Panc1 (cell line): ENCODE measurements at regions not wholly inside any gene's neighbourhood (a gene's known extent, or its start where the extent isn't known, plus 50 kb on each side); places are given as distances from the start of the nearest gene placed in this dataset.

Experiments used
- CTCF ChIP-seq: fragments of 450-650 bp; IDR thresholded peaks from 2 replicates; pipeline ENCODE4 v1.5.1; 2017; ENCODE audit warnings: mild to moderate bottlenecking
- REST ChIP-seq, 2 experiments: IDR thresholded peaks; 2 replicates each; pipeline ENCODE4 v1.6.1; 2011 to 2012; ENCODE audit warnings: low read depth in 2 of 2, control low read depth in 1 of 2, low read length in 1 of 2, mild to moderate bottlenecking in 1 of 2, moderate library complexity in 1 of 2; ENCODE audit not compliant: insufficient read depth in 1 of 2

GRCh38 chr18:78688916-78689315 is 290.7 kb upstream of the SALL3 start:
- TF ChIP-seq CTCF (no peak), REST (IDR thresholded peaks at IDR 0.05; ENCODE audit: insufficient read depth in 1 of 2, low read depth in 2 of 2, low read length in 1 of 2) (no peak)
